ENCODE measurements at regions not wholly inside any gene's neighbourhood (a gene's known extent, or its start where the extent isn't known, plus 50 kb on each side); places are given as distances from the start of the nearest gene placed in this dataset.

DNA sequence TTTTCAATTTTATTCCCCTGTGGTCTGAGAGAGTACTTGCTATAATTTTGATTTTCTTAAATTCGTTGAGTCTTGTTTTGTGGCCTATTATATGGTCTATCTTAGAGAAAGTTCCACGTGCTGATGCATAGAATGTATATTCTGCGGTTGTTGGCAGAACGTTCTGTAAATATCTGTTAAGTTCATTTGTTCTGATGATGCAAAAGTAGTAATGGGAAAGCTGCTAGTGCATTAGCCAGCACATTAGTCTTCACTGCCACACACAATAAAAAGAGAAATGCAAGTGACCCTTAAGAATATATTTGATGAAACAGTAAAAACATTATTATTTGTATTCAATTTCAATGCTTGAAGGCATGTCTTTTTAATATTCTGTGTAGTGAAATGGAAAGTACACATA is 84.8 kb downstream of the GTPBP8 start:
- H3K9me3 Mint-ChIP-seq, result no peaks in the 10 kb centered on the region

DNA sequence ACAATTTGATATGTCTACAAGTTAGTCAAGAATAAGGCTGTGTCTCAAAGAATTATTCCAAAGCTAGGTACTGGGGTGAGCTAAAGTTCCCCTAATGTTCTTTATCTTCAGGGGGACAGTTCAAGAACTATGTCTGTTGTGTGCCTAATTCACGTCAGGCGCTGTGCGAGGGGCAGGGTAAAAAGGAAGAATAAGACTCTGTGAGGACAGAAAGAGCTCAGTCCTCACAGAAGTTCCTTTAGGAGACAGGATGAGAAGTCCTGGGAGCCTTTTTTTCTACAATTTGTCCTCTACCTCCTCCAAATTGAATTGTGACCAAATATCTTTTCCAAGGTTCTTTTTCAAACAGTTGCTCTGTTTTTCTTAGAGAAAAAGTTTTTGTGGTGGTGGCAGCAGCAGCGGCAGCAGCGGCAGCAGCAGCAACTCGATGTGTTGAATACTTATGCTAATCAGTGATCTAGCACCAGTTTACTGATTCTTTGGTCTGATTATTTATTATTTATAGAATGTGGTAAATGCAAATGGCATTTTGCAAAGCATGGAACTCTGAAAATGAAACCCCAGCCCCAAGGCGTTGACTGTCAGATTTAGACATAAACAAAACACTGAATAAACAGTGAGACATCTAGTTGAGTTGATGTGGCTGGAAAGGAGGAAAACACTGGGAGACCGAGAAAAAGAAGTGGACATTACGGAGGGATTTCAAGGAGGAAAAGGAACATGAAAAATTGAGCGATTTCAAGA is 88.6 kb downstream of the GTPBP8 start:
- intact Hi-C loops (cut with micrococcal nuclease), result no loop called here
- Mint-ChIP-seq H3K9me3 (no peaks in the 10 kb centered on the region), H3K27ac (no peak overlapping the region), H3K36me3 (ENCODE audit: low read depth) (no peaks in the 10 kb centered on the region), H3K4me1 (ENCODE audit: low read depth) (no peaks in the 10 kb centered on the region), H3K27me3 (ENCODE audit: insufficient read depth) (no peaks in the 10 kb centered on the region), H3K4me3 (no peak overlapping the region)
- DNase-seq (ENCODE audit: low spot score), result no peak

More for the DNA sequence above, 84.8 kb downstream of the GTPBP8 start:
- no peaks in the 10 kb centered on the region for H3K4me1 Mint-ChIP-seq (ENCODE audit: low read depth)
- no peaks in the 10 kb centered on the region for H3K27me3 Mint-ChIP-seq (ENCODE audit: insufficient read depth)
- H3K27ac Mint-ChIP-seq, result no peak overlapping the region
- no peaks in the 10 kb centered on the region for H3K36me3 Mint-ChIP-seq (ENCODE audit: low read depth)
- no peak overlapping the region for H3K4me3 Mint-ChIP-seq
- intact Hi-C loops (cut with micrococcal nuclease), result no loop called here
- no peak for DNase-seq (ENCODE audit: low spot score)

GRCh38 chr3:113084777-113085176 is 94.0 kb downstream of the GTPBP8 start:
- H3K4me1 Mint-ChIP-seq (ENCODE audit: low read depth), result peaks cover 5% of the 10 kb centered on the region
- H3K4me3 Mint-ChIP-seq, result no peak overlapping the region
- H3K36me3 Mint-ChIP-seq (ENCODE audit: low read depth), result no peaks in the 10 kb centered on the region
- DNase-seq (ENCODE audit: low spot score), result no peak
- H3K27ac Mint-ChIP-seq, result no peak overlapping the region
- no peaks in the 10 kb centered on the region for H3K27me3 Mint-ChIP-seq (ENCODE audit: insufficient read depth)
- intact Hi-C loops (cut with micrococcal nuclease), result no loop called here
- H3K9me3 Mint-ChIP-seq, result no peaks in the 10 kb centered on the region

- H3K4me1 Mint-ChIP-seq (ENCODE audit: low read depth), result peaks cover 5% of the 10 kb centered on the region
- no peaks in the 10 kb centered on the region for H3K27me3 Mint-ChIP-seq (ENCODE audit: insufficient read depth)
- DNase-seq (ENCODE audit: low spot score), result no peak
- intact Hi-C loops (cut with micrococcal nuclease), result no loop called here
- H3K9me3 Mint-ChIP-seq, result no peaks in the 10 kb centered on the region
- H3K36me3 Mint-ChIP-seq (ENCODE audit: low read depth), result no peaks in the 10 kb centered on the region
- H3K4me3 Mint-ChIP-seq, result no peak overlapping the region
- H3K27ac Mint-ChIP-seq, result no peak overlapping the region
These were observed 96.0 kb downstream of the GTPBP8 start for GRCh38 chr3:113086560-113087461.

- H3K4me1 Mint-ChIP-seq (ENCODE audit: low read depth), result peaks cover 5% of the 10 kb centered on the region
- no peak overlapping the region for H3K27ac Mint-ChIP-seq
- peaks cover 3% of the 10 kb centered on the region for H3K36me3 Mint-ChIP-seq (ENCODE audit: low read depth)
- no peaks in the 10 kb centered on the region for H3K9me3 Mint-ChIP-seq
- intact Hi-C loops (cut with micrococcal nuclease), result no loop called here
- no peaks in the 10 kb centered on the region for H3K27me3 Mint-ChIP-seq (ENCODE audit: insufficient read depth)
- DNase-seq (ENCODE audit: low spot score), result no peak
- no peak overlapping the region for H3K4me3 Mint-ChIP-seq
These were observed 97.8 kb downstream of the GTPBP8 start for GRCh38 chr3:113088616-113089015.

GRCh38 chr3:113091417-113091816 is 100.6 kb downstream of the GTPBP8 start:
- no peak for DNase-seq (ENCODE audit: low spot score)
- peaks cover 3% of the 10 kb centered on the region for H3K36me3 Mint-ChIP-seq (ENCODE audit: low read depth)
- no peaks in the 10 kb centered on the region for H3K27me3 Mint-ChIP-seq (ENCODE audit: insufficient read depth)
- H3K9me3 Mint-ChIP-seq, result no peaks in the 10 kb centered on the region
- no peak overlapping the region for H3K4me3 Mint-ChIP-seq
- intact Hi-C loops (cut with micrococcal nuclease), result no loop called here
- H3K4me1 Mint-ChIP-seq (ENCODE audit: low read depth), result peaks cover 5% of the 10 kb centered on the region
- no peak overlapping the region for H3K27ac Mint-ChIP-seq

DNA sequence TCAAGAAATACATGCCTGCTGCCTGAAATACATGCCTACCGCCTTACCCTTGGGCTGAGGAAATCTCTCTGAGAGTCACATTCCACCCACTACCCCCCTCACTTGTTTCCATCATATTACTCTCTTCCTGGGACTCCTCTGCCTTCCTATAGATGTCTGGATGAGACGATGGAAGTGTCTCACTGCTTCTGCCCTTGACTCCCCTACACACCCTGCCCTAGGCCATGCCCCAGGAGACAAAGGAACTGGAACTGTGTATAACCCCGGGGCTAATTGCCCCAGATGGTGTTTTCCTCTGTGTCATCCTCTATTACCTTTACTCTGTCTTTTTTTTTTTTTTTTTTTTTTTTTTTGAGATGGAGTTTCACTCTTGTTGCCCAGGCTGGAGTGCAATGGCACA is 102.0 kb downstream of the GTPBP8 start:
- intact Hi-C loops (cut with micrococcal nuclease), result no loop called here
- H3K27me3 Mint-ChIP-seq (ENCODE audit: insufficient read depth), result no peaks in the 10 kb centered on the region
- no peak overlapping the region for H3K27ac Mint-ChIP-seq
- H3K4me3 Mint-ChIP-seq, result no peak overlapping the region
- peaks cover 3% of the 10 kb centered on the region for H3K36me3 Mint-ChIP-seq (ENCODE audit: low read depth)
- no peaks in the 10 kb centered on the region for H3K9me3 Mint-ChIP-seq
- no peaks in the 10 kb centered on the region for H3K4me1 Mint-ChIP-seq (ENCODE audit: low read depth)
- no peak for DNase-seq (ENCODE audit: low spot score)

GRCh38 chr3:113094337-113095221 is 103.8 kb downstream of the GTPBP8 start:
- intact Hi-C loops (cut with micrococcal nuclease), result no loop called here
- Mint-ChIP-seq H3K4me1 (ENCODE audit: low read depth) (no peaks in the 10 kb centered on the region), H3K27me3 (ENCODE audit: insufficient read depth) (no peaks in the 10 kb centered on the region), H3K27ac (no peak overlapping the region), H3K36me3 (ENCODE audit: low read depth) (peaks cover 3% of the 10 kb centered on the region), H3K4me3 (no peak overlapping the region), H3K9me3 (no peaks in the 10 kb centered on the region)
- no peak for DNase-seq (ENCODE audit: low spot score)

DNA sequence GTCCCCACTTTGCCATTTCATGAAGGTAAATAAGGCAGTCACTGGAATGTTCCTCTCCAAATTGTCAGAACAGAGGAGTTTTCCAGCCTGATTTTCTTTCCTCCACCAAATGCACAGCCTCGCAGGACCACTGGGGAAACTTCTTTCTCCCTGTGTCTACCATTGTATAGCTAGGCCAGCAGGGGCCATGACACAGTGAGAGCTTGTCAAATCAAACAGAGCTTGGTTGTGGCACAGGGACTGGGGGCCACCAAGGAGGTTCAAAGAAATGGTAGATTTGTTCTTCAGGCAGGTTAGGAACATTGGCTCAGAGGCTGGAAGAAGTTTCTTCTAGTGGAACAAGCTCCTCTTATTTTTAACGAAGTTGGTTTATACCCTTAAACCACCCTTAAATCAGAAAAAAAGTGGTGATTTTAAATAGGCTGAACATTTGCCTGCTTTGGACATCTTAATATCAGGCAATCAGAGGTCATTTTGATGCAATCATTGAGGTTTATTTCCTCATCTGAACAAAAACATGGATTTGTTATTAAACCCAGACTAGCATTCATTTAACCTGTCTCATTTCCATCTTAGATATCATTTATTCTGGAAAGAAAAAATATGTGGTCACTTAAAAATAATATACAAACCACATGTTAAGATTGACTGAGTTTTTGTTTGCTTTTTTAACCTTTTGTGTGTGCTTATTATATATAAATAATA is 105.6 kb downstream of the GTPBP8 start:
- H3K4me3 Mint-ChIP-seq, result no peak overlapping the region
- intact Hi-C loops (cut with micrococcal nuclease), result no loop called here
- H3K4me1 Mint-ChIP-seq (ENCODE audit: low read depth), result no peaks in the 10 kb centered on the region
- no peak for DNase-seq (ENCODE audit: low spot score)
- H3K27ac Mint-ChIP-seq, result no peak overlapping the region
- H3K27me3 Mint-ChIP-seq (ENCODE audit: insufficient read depth), result no peaks in the 10 kb centered on the region
- peaks cover 3% of the 10 kb centered on the region for H3K36me3 Mint-ChIP-seq (ENCODE audit: low read depth)
- no peaks in the 10 kb centered on the region for H3K9me3 Mint-ChIP-seq

- Mint-ChIP-seq H3K27me3 (ENCODE audit: insufficient read depth) (no peaks in the 10 kb centered on the region), H3K36me3 (ENCODE audit: low read depth) (no peaks in the 10 kb centered on the region), H3K9me3 (no peaks in the 10 kb centered on the region), H3K27ac (no peak overlapping the region), H3K4me1 (ENCODE audit: low read depth) (no peaks in the 10 kb centered on the region), H3K4me3 (no peak overlapping the region)
- DNase-seq (ENCODE audit: low spot score), result no peak
- intact Hi-C loops (cut with micrococcal nuclease), result no loop called here
These were observed 107.2 kb downstream of the GTPBP8 start for GRCh38 chr3:113097960-113098447.

- Mint-ChIP-seq H3K27me3 (ENCODE audit: insufficient read depth) (no peaks in the 10 kb centered on the region), H3K27ac (no peak overlapping the region), H3K9me3 (no peaks in the 10 kb centered on the region), H3K36me3 (ENCODE audit: low read depth) (no peaks in the 10 kb centered on the region), H3K4me3 (no peak overlapping the region), H3K4me1 (ENCODE audit: low read depth) (peaks cover 5% of the 10 kb centered on the region)
- no peak for DNase-seq (ENCODE audit: low spot score)
- intact Hi-C loops (cut with micrococcal nuclease), result no loop called here
These were observed 109.3 kb downstream of the GTPBP8 start for GRCh38 chr3:113100063-113100462.

GRCh38 chr3:113103588-113103987 is 107.8 kb upstream of the BOC start:
- no peaks in the 10 kb centered on the region for H3K36me3 Mint-ChIP-seq (ENCODE audit: low read depth)
- H3K4me1 Mint-ChIP-seq (ENCODE audit: low read depth), result peaks cover 5% of the 10 kb centered on the region
- H3K9me3 Mint-ChIP-seq, result no peaks in the 10 kb centered on the region
- H3K4me3 Mint-ChIP-seq, result no peak overlapping the region
- intact Hi-C loops (cut with micrococcal nuclease), result no loop called here
- no peaks in the 10 kb centered on the region for H3K27me3 Mint-ChIP-seq (ENCODE audit: insufficient read depth)
- no peak for DNase-seq (ENCODE audit: low spot score)
- no peak overlapping the region for H3K27ac Mint-ChIP-seq

All from activated T-helper 1 cell treated with anti-CD3 and anti-CD28 coated beads, Interleukin-12 subunit alpha, Interleukin-12 subunit beta, Interleukin-2, Interleukin-4 antibody, amounts not matched to agents 30 ng/mL and 10 ng/mL and 1 ng/mL, durations not matched to agents 14 hours and 24 hours and 36 hours (primary cell).